ENCODE measurements at regions not wholly inside any gene's neighbourhood (a gene's known extent, or its start where the extent isn't known, plus 50 kb on each side); places are given as distances from the start of the nearest gene placed in this dataset.

DNA sequence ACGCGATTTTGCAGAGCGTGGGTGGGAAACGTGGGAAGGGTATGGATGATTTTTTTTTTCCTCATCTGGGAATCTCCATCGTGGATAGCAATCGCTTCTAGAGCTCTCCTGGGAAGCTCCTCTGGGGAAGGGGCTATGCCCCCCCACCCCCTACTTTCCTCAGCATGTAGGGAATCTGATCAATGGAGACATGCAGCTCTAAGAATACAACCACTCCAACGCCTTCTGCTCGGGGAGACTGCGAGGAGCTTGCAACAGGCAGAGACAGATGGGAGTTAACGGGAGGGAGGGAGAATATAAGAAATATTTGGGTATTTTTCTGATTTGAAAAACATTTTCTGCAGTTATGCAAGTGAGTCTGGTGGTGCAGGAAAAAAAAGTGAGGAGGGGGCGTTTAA, 104.6 kb upstream of the HSD17B12 start:
- 2 to 3% methylated on average over 11 of the region's 11 CpGs for WGBS, 2 donors
- H3K4me3 ChIP-seq (ENCODE audit: low read depth, poor library complexity, severe bottlenecking) = no peak overlapping the region
- intact Hi-C loops (cut with DNase I; ENCODE audit: low total_unique reads) = no loop called here
- no peak for DNase-seq (ENCODE audit: low spot score in 2 of 2)
- TF ChIP-seq, protein P1, sequence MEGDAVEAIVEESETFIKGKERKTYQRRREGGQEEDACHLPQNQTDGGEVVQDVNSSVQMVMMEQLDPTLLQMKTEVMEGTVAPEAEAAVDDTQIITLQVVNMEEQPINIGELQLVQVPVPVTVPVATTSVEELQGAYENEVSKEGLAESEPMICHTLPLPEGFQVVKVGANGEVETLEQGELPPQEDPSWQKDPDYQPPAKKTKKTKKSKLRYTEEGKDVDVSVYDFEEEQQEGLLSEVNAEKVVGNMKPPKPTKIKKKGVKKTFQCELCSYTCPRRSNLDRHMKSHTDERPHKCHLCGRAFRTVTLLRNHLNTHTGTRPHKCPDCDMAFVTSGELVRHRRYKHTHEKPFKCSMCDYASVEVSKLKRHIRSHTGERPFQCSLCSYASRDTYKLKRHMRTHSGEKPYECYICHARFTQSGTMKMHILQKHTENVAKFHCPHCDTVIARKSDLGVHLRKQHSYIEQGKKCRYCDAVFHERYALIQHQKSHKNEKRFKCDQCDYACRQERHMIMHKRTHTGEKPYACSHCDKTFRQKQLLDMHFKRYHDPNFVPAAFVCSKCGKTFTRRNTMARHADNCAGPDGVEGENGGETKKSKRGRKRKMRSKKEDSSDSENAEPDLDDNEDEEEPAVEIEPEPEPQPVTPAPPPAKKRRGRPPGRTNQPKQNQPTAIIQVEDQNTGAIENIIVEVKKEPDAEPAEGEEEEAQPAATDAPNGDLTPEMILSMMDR (IDR thresholded peaks at IDR 0.05) = no peak
- no peak for TF ChIP-seq POLR2A (IDR thresholded peaks at IDR 0.05)

DNA sequence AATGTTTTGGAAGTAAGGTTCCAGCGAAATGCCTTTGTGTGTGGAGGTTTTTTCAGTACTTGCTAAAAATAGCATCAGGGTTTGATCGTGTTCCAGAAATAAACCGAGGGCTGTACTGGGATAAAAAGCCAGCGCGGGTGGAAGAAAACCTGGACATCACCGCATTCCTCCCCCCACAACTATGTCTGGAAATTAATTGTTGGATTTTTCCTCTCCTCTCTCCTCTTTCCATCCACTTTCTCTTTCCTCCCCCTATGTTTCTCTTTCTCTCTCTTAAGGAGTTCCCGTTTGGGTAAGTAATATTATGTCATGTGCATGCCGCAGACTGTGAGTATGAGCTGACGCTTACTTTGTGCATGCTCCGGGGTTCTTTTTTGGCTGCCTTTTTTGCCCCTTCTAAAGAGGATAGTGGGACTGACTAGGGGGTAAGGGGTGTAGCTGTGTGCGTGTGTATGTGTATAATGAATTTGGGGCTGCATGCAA, 104.2 kb upstream of the HSD17B12 start:
- no peak for DNase-seq (ENCODE audit: low spot score in 2 of 2)
- no peak for TF ChIP-seq POLR2A (IDR thresholded peaks at IDR 0.05)
- TF ChIP-seq, protein P1 (IDR thresholded peaks at IDR 0.05) = no peak
- intact Hi-C loops (cut with DNase I; ENCODE audit: low total_unique reads) = no loop called here
- H3K4me3 ChIP-seq (ENCODE audit: low read depth, poor library complexity, severe bottlenecking) = no peak overlapping the region
- WGBS, 2 donors = 6 to 9% methylated on average over 11 of the region's 11 CpGs

DNA sequence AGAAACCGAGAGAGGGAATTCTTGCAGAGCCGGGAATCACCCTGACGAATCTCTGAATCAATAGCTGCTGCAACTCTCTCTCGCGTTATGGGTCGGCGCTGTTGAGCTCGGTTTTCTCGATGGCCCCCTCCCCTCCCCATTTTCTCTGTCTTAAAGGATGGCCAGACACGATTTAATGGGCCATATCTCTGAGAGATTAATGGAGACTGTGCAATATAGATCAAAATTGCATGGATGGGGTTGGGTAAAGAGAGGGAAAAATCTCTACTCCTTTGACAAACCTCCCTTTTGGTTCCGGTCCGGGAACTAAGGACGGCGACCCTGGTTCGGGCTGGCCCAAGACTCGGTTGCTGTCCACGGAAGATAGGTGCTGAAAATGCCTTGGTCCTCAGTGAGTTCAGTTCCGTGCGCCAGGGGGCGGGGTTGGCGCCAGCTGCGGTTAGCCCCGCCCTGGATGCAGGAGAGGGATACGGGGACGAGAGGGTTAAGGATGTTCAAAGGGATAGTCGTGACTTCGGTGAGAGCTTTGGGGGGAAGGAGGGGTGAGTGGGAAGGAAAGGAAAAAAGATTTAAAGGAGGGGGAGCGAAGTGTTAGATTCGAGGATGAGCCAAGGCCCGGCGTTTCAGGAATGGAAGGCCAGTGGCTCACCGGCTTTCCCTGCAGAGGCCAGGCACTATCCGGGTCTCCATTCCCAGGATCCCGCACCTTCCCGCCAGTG, 103.6 kb upstream of the HSD17B12 start:
- intact Hi-C loops (cut with DNase I; ENCODE audit: low total_unique reads) = no loop called here
- 2 to 3% methylated on average over 35 of the region's 35 CpGs for WGBS, 2 donors
- no peak overlapping the region for H3K4me3 ChIP-seq (ENCODE audit: low read depth, poor library complexity, severe bottlenecking)
- TF ChIP-seq POLR2A (IDR thresholded peaks at IDR 0.05) = no peak
- TF ChIP-seq, protein P1 (IDR thresholded peaks at IDR 0.05) = no peak
- no peak for DNase-seq (ENCODE audit: low spot score in 2 of 2)

DNA sequence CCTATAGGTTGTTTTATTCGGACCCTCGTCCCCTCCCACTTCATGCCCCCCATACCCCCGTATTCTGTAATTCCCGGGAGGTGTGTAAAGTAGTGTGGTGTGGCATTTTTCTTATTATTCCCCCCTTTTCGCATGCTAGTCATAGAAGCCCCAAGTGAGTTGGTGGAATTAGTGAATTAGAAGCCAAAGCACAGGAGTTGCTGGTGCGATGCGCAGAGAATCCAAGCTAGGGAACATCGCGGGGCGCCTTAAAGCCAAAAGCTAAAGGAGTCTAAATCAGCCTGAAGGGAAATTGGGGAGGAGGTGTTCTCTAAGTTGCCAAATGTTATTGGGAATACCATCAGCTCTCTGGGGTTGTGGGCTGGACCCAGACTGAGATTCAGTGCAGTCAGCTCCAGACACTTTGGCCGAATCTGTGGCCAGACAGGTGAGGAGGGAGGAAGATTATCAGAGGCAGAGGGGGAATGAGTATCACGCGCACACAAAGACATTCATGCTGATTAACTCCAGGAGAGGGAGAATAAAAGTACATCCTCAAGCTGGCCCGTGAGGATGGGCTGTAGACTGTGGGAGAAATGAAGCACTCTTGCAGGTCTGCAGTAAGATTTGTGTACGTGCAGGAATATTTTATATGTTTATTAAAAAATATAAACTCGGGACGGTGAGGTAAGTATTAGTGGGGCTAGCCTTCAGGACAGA, 102.8 kb upstream of the HSD17B12 start:
- TF ChIP-seq, protein P1 (IDR thresholded peaks at IDR 0.05) = no peak
- TF ChIP-seq POLR2A (IDR thresholded peaks at IDR 0.05) = no peak
- DNase-seq (ENCODE audit: low spot score in 2 of 2) = no peak
- WGBS, 2 donors = 4 to 7% methylated on average over 17 of the region's 17 CpGs

DNA sequence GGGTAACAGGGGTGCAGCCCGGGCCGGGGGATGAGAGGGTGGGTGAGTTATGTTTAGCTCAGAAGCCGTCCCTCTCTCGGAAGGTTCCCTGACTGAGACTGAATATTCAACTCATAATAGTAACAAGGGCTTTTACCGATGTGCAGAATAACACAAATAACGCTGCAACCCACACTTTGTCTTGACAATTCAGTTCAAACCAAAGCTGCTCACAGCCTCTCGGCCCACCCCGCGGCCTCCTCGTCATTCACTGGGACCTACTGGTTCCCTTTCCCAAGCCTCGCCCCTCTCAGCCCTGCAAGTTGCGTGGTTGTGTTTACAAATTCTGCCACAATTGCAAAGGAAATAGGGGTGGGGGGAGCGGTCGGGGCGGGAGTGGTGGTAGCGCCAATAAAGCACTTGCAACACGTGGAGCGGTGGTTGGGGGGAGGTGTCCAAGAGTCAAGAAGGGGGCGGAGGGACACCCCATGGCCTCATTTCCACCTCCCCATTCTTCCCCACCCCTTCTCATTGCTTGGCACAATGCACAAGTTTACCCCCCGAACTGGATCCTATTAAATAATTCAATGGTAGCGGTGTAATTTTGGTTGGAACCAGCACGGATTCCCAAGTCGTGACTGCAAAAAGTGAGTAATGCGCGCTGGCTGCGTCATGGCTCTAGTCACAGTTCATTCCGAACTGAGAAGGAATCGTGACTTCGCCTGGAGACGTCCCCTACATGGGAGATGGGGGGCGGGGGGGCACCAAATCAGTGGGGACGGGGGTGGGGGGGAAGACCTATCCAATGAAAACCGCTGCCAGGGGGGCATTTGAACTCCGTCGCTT, 102.0 kb upstream of the HSD17B12 start:
- no peak for DNase-seq (ENCODE audit: low spot score in 2 of 2)
- H3K4me3 ChIP-seq (ENCODE audit: low read depth, poor library complexity, severe bottlenecking) = no peak overlapping the region
- WGBS, 2 donors = 0 to 3% methylated on average over 34 to 35 of the region's 35 CpGs
- intact Hi-C loops (cut with DNase I; ENCODE audit: low total_unique reads) = no loop called here
- no peak for TF ChIP-seq POLR2A (IDR thresholded peaks at IDR 0.05)
- TF ChIP-seq, protein P1 (IDR thresholded peaks at IDR 0.05) = no peak

More for the DNA sequence above, 102.8 kb upstream of the HSD17B12 start:
- intact Hi-C loops (cut with DNase I; ENCODE audit: low total_unique reads) = no loop called here
- no peak overlapping the region for H3K4me3 ChIP-seq (ENCODE audit: low read depth, poor library complexity, severe bottlenecking)
